Stomach (tissue), 8 donors: ENCODE measurements at regions not wholly inside any gene's neighbourhood (a gene's known extent, or its start where the extent isn't known, plus 50 kb on each side); places are given as distances from the start of the nearest gene placed in this dataset.

Source experiments
- DNase-seq, 2 donors: peaks; one replicate each; pipeline versions ENCODE4 v3.0.0 to v3.0.0-alpha.2; 2013 to 2019
- H3K27ac ChIP-seq, 5 donors: fragments of 200-600 bp in 4 of 5; sonication (generic) in 4 of 5; one replicate each; pipeline ENCODE4 v1.5.1; 2013 to 2019; ENCODE audit warnings: mild to moderate bottlenecking in 1 of 5, moderate library complexity in 1 of 5
- H3K27me3 ChIP-seq, 3 donors: fragments of 200-600 bp; sonication (generic); one replicate each; pipeline ENCODE4 v1.5.1; 2017 to 2019; ENCODE audit warnings: mixed run types in 1 of 3
- H3K36me3 ChIP-seq, 4 donors: fragments of 200-600 bp; sonication (generic); 1 replicate in 3 of 4; 2 replicates in 1 of 4; pipeline ENCODE4 v1.5.1; 2016 to 2019
- H3K4me1 ChIP-seq, 4 donors: fragments of 200-600 bp; sonication (generic); one replicate each; pipeline ENCODE4 v1.5.1; 2016 to 2019
- H3K4me3 ChIP-seq, 4 donors: fragments of 200-600 bp; sonication (generic) in 3 of 4; one replicate each; pipeline ENCODE4 v1.5.1; 2016 to 2019; ENCODE audit warnings: mild to moderate bottlenecking in 1 of 4
- H3K9me3 ChIP-seq, 4 donors: fragments of 200-600 bp; sonication (generic); one replicate each; pipeline ENCODE4 v1.5.1; 2016 to 2019
- EP300 ChIP-seq: sonication (generic); formaldehyde crosslinking; IDR thresholded peaks from one replicate; pipeline ENCODE4 v1.6.1; 2017; ENCODE audit warnings: antibody characterized with exemption
- POLR2A ChIP-seq, 4 donors: fragments of 450-650 bp; IDR thresholded peaks; one replicate each; pipeline ENCODE4 v1.6.1; 2016; ENCODE audit warnings: antibody characterized with exemption in 4 of 4, control low read depth in 2 of 4, mild to moderate bottlenecking in 1 of 4, moderate library complexity in 1 of 4
- POLR2AphosphoS5 ChIP-seq, 3 donors: sonication (generic); formaldehyde crosslinking; IDR thresholded peaks; one replicate each; pipeline ENCODE4 v1.6.1; 2016; ENCODE audit warnings: antibody characterized with exemption in 3 of 3
- WGBS, 5 donors: extraction: QIAGEN DNeasy Blood & Tissue Kit in 3 of 5; methylation state at CpG; one replicate each; pipeline versions ENCODE4 v1.1.5 to v1.1.7; 2013 to 2018; 5-methylcytosine and 5-hydroxymethylcytosine counted together
- intact Hi-C: fragments of 100-400 bp; cut with DNase I; formaldehyde crosslinking; loops from one replicate; pipeline ENCODE4 v1.15.1; 2023; ENCODE audit warnings: low total_unique reads
- TF ChIP-seq, protein P1 (sequence below), 7 experiments: fragments of 450-650 bp in 4 of 7; fragments of 200-600 bp in 3 of 7; sonication (generic) in 3 of 7; IDR thresholded peaks; one replicate each; pipeline ENCODE4 v1.5.1; 2016 to 2019; ENCODE audit warnings: antibody characterized with exemption in 7 of 7, control low read depth in 2 of 7, mild to moderate bottlenecking in 1 of 7
- donor health status: healthy with polysubstance abuse.
- donor health status: Bipolar disorder and iron deficiency.
- donor health status: healthy.

GRCh38 chr5:72013766-72014624, 93.3 kb upstream of the MAP1B start:
- peak in 1 of 2 donors; percentile 89 for DNase-seq
- WGBS, 5 donors = 39 to 49% (median 43%) methylated on average over 10 of the region's 10 CpGs
- Histone ChIP-seq H3K9me3 (no peaks in the 10 kb centered on the region), H3K4me3 (no peak overlapping the region), H3K4me1 (peaks cover 0 to 16% (median 4%) of the 10 kb centered on the region in 4 donors), H3K36me3 (no peaks in the 10 kb centered on the region), H3K27ac (no peak overlapping the region), H3K27me3 (peaks cover 0 to 12% (median 0%) of the 10 kb centered on the region in 3 donors)
- intact Hi-C loops = no loop called here
- TF ChIP-seq EP300 = no peak
- no peak for TF ChIP-seq POLR2A (IDR thresholded peaks at IDR 0.05)
- no peak for TF ChIP-seq POLR2AphosphoS5 (IDR thresholded peaks at IDR 0.05)
- TF ChIP-seq, protein P1, sequence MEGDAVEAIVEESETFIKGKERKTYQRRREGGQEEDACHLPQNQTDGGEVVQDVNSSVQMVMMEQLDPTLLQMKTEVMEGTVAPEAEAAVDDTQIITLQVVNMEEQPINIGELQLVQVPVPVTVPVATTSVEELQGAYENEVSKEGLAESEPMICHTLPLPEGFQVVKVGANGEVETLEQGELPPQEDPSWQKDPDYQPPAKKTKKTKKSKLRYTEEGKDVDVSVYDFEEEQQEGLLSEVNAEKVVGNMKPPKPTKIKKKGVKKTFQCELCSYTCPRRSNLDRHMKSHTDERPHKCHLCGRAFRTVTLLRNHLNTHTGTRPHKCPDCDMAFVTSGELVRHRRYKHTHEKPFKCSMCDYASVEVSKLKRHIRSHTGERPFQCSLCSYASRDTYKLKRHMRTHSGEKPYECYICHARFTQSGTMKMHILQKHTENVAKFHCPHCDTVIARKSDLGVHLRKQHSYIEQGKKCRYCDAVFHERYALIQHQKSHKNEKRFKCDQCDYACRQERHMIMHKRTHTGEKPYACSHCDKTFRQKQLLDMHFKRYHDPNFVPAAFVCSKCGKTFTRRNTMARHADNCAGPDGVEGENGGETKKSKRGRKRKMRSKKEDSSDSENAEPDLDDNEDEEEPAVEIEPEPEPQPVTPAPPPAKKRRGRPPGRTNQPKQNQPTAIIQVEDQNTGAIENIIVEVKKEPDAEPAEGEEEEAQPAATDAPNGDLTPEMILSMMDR (IDR thresholded peaks at IDR 0.05) = no peak

- no peak overlapping the region for H3K27ac ChIP-seq
- H3K9me3 ChIP-seq = no peaks in the 10 kb centered on the region
- H3K4me3 ChIP-seq = no peak overlapping the region
- peak in 1 of 2 donors; percentile 61 for DNase-seq
- H3K4me1 ChIP-seq = peaks cover 0 to 16% (median 4%) of the 10 kb centered on the region in 4 donors
- TF ChIP-seq EP300 (no peak), POLR2AphosphoS5 (IDR thresholded peaks at IDR 0.05) (no peak), POLR2A (IDR thresholded peaks at IDR 0.05) (no peak)
- WGBS, 5 donors = 46 to 58% (median 49%) methylated on average over 7 of the region's 7 CpGs
- peaks cover 0 to 12% (median 0%) of the 10 kb centered on the region in 3 donors for H3K27me3 ChIP-seq
- intact Hi-C loops = loop anchor here (5.0 kb wide), 1 partner anchor 233 kb away; no protein-coding TSS in a partner anchor
- no peaks in the 10 kb centered on the region for H3K36me3 ChIP-seq
These were observed 92.1 kb upstream of the MAP1B start for GRCh38 chr5:72015103-72015548.

GRCh38 chr5:72018143-72018803, 89.0 kb upstream of the MAP1B start:
- Histone ChIP-seq H3K36me3 (no peaks in the 10 kb centered on the region), H3K4me1 (peaks cover 0 to 16% (median 4%) of the 10 kb centered on the region in 4 donors), H3K4me3 (no peak overlapping the region), H3K27me3 (peaks cover 0 to 12% (median 0%) of the 10 kb centered on the region in 3 donors), H3K9me3 (no peaks in the 10 kb centered on the region), H3K27ac (no peak overlapping the region)
- intact Hi-C loops = loop anchor here (5.0 kb wide), 1 partner anchor 236 kb away; no protein-coding TSS in a partner anchor
- 19 to 38% (median 28%) methylated on average over 1 of the region's 1 CpG for WGBS, 5 donors
- TF ChIP-seq, protein P1 (IDR thresholded peaks at IDR 0.05) = peak in 6 of 7 experiments; percentile 28 to 92 (median 87)
- TF ChIP-seq EP300 (no peak), POLR2A (IDR thresholded peaks at IDR 0.05) (no peak), POLR2AphosphoS5 (IDR thresholded peaks at IDR 0.05) (peak in 1 of 3 donors; percentile 20)
- peak; percentile 62 to 65 for DNase-seq

DNA sequence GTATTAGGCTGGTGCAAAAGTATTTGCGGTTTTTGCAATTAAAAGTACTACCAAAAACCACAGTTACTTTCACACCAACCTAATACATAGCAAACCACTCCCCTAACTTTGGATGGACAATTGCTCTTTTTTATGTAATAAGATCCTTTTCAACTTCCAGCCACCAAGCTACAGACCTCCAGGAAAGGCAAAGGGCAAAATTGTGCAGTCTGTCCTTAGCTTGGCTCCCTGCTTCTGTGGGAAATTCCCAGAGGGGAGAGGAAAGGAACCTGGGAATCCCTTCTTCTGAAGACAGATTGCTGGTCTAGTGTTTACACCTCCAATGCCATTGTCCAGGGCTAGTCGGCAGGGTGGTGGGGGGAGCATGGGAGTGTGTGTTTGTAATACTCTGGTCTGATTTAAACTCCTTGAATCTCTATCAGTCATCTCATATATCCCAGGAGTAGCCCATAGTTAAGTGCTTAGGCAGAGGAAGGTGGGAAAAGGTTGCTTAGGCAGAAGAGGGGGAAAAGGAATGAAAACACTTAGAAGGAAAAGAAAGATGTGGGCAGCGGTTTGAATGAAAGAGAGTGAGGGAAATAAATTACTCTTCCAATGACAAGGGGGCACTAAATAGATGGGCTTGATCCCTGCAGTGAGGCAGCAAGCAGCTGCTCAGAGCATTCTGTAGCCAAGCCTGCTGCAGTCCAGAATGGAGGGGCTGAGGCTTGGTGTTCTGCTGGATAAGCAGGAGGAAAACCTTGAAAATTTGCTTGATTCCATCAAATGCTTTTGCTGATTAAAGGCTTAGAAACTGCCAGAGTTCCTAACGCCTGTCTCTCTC, 86.9 kb upstream of the MAP1B start:
- Histone ChIP-seq H3K4me1 (peaks cover 0 to 4% (median under 1%) of the 10 kb centered on the region in 4 donors), H3K27me3 (no peaks in the 10 kb centered on the region), H3K9me3 (peaks cover 0 to 5% (median 1%) of the 10 kb centered on the region in 4 donors), H3K4me3 (no peak overlapping the region), H3K36me3 (no peaks in the 10 kb centered on the region), H3K27ac (no peak overlapping the region)
- WGBS, 5 donors = 47 to 57% (median 54%) methylated on average over 4 of the region's 4 CpGs
- no peak for DNase-seq
- intact Hi-C loops = no loop called here
- TF ChIP-seq POLR2A (IDR thresholded peaks at IDR 0.05) (no peak), POLR2AphosphoS5 (IDR thresholded peaks at IDR 0.05) (no peak), EP300 (no peak)
- TF ChIP-seq, protein P1 (IDR thresholded peaks at IDR 0.05) = no peak
